Fibroblast of villous mesenchyme (primary cell): ENCODE measurements at regions not wholly inside any gene's neighbourhood (a gene's known extent, or its start where the extent isn't known, plus 50 kb on each side); places are given as distances from the start of the nearest gene placed in this dataset.

Experiments
- DNase-seq: peaks from one replicate; pipeline ENCODE4 v3.0.0-alpha.2; 2010; ENCODE audit warnings: low read depth
- H3K4me3 ChIP-seq: 2 replicates; pipeline ENCODE4 v1.5.1; 2011; ENCODE audit warnings: low read depth, mild to moderate bottlenecking, low read length
- CTCF ChIP-seq: IDR thresholded peaks from 2 replicates; pipeline ENCODE4 v1.5.1; 2012; ENCODE audit warnings: low read depth, mild to moderate bottlenecking, low read length; ENCODE audit not compliant: insufficient read depth

GRCh38 chr2:15681089-15681885 is 89.6 kb downstream of the DDX1 start:
- no peak for TF ChIP-seq CTCF
- no peak for DNase-seq
- H3K4me3 ChIP-seq = no peak overlapping the region

- no peak for TF ChIP-seq CTCF
- H3K4me3 ChIP-seq = no peak overlapping the region
- DNase-seq = no peak
Measured at GRCh38 chr2:15682354-15682753, 90.7 kb downstream of the DDX1 start.

- no peak overlapping the region for H3K4me3 ChIP-seq
- no peak for DNase-seq
- no peak for TF ChIP-seq CTCF
Measured at GRCh38 chr2:15684161-15685039, 92.7 kb downstream of the DDX1 start.

GRCh38 chr2:15685143-15685542 is 93.5 kb downstream of the DDX1 start:
- no peak for DNase-seq
- no peak overlapping the region for H3K4me3 ChIP-seq
- no peak for TF ChIP-seq CTCF

GRCh38 chr2:15686643-15687042 is 95.0 kb downstream of the DDX1 start:
- no peak overlapping the region for H3K4me3 ChIP-seq
- no peak for DNase-seq
- TF ChIP-seq CTCF = no peak

- DNase-seq = no peak
- no peak overlapping the region for H3K4me3 ChIP-seq
- TF ChIP-seq CTCF = no peak
Measured at GRCh38 chr2:15687243-15687642, 95.6 kb downstream of the DDX1 start.
